Glomerular visceral epithelial cell (primary cell): ENCODE measurements at regions not wholly inside any gene's neighbourhood (a gene's known extent, or its start where the extent isn't known, plus 50 kb on each side); places are given as distances from the start of the nearest gene placed in this dataset.

Experiments
- DNase-seq: peaks from one replicate; pipeline ENCODE4 v3.0.0-alpha.2; 2016; ENCODE audit errors: extremely low spot score

GRCh38 chr11:15772981-15773380 is 583.4 kb downstream of the SOX6 start:
- DNase-seq, result no peak

- DNase-seq, result no peak
These were observed 582.6 kb downstream of the SOX6 start for GRCh38 chr11:15773476-15774387.

GRCh38 chr11:15774388-15774939 is 581.9 kb downstream of the SOX6 start:
- DNase-seq, result no peak

- DNase-seq, result no peak
These were observed 581.3 kb downstream of the SOX6 start for GRCh38 chr11:15775015-15775541.

- no peak for DNase-seq
These were observed 580.5 kb downstream of the SOX6 start for GRCh38 chr11:15775797-15776196.

- DNase-seq, result no peak
These were observed 580.0 kb downstream of the SOX6 start for GRCh38 chr11:15776366-15776765.

- DNase-seq, result no peak
These were observed 576.8 kb downstream of the SOX6 start for GRCh38 chr11:15779518-15779917.

- no peak for DNase-seq
These were observed 576.0 kb downstream of the SOX6 start for GRCh38 chr11:15780382-15780781.

GRCh38 chr11:15780837-15781236 is 575.5 kb downstream of the SOX6 start:
- no peak for DNase-seq

GRCh38 chr11:15783619-15784018 is 572.7 kb downstream of the SOX6 start:
- no peak for DNase-seq

GRCh38 chr11:15793043-15793996 is 563.0 kb downstream of the SOX6 start:
- no peak for DNase-seq

- DNase-seq, result no peak
These were observed 561.8 kb downstream of the SOX6 start for GRCh38 chr11:15794361-15795150.

- no peak for DNase-seq
These were observed 561.0 kb downstream of the SOX6 start for GRCh38 chr11:15795378-15795777.

- DNase-seq, result no peak
These were observed 556.1 kb downstream of the SOX6 start for GRCh38 chr11:15800111-15800800.

- no peak for DNase-seq
These were observed 555.2 kb downstream of the SOX6 start for GRCh38 chr11:15801126-15801525.

- DNase-seq, result no peak
These were observed 554.7 kb downstream of the SOX6 start for GRCh38 chr11:15801616-15802015.

- no peak for DNase-seq
These were observed 550.6 kb downstream of the SOX6 start for GRCh38 chr11:15805726-15806125.

GRCh38 chr11:15806217-15806616 is 550.1 kb downstream of the SOX6 start:
- no peak for DNase-seq

- DNase-seq, result no peak
These were observed 548.5 kb downstream of the SOX6 start for GRCh38 chr11:15807827-15808226.

- DNase-seq, result no peak
These were observed 546.3 kb downstream of the SOX6 start for GRCh38 chr11:15810082-15810481.

- DNase-seq, result no peak
These were observed 545.8 kb downstream of the SOX6 start for GRCh38 chr11:15810525-15810924.
